Left lung (tissue), 4 donors: ENCODE measurements at regions not wholly inside any gene's neighbourhood (a gene's known extent, or its start where the extent isn't known, plus 50 kb on each side); places are given as distances from the start of the nearest gene placed in this dataset.
A peak's percentile ranks its signal among the peaks of the same experiment; 100 is the strongest.

ENCODE experiments used
- ATAC-seq: fragments of 200-7000 bp; cut with Tn5 transposase; one replicate; pipeline ENCODE4 v1.9.1; 2020; ENCODE audit warnings: moderate library complexity
- DNase-seq, 4 donors: peaks; one replicate each; pipeline ENCODE4 v3.0.0-alpha.2; 2013 to 2020
- H3K27ac ChIP-seq, 2 donors: fragments of 200-600 bp; sonication (generic) in 1 of 2; one replicate each; pipeline versions ENCODE4 v1.5.0 to v1.8.0; 2020 to 2021
- H3K27me3 ChIP-seq, 2 donors: fragments of 200-600 bp; sonication (generic) in 1 of 2; one replicate each; pipeline versions ENCODE4 v1.5.0 to v1.8.0; 2020 to 2021
- H3K36me3 ChIP-seq, 2 donors: fragments of 200-600 bp; sonication (generic) in 1 of 2; one replicate each; pipeline versions ENCODE4 v1.5.0 to v1.8.0; 2020 to 2021
- H3K4me1 ChIP-seq, 2 donors: fragments of 200-600 bp; one replicate each; pipeline ENCODE4 v1.8.0; 2021
- H3K4me3 ChIP-seq, 2 donors: fragments of 200-600 bp; sonication (generic) in 1 of 2; one replicate each; pipeline versions ENCODE4 v1.5.0 to v1.8.0; 2020 to 2021; ENCODE audit warnings: mild to moderate bottlenecking in 1 of 2
- H3K9me3 ChIP-seq, 2 donors: fragments of 200-600 bp; sonication (generic) in 1 of 2; one replicate each; pipeline versions ENCODE4 v1.5.0 to v1.8.0; 2020 to 2021
- intact Hi-C, 2 donors: fragments of 100-400 bp; cut with DNase I; formaldehyde crosslinking; loops; one replicate each; pipeline versions ENCODE4 v1.11.2 to v1.14.2; 2022
- TF ChIP-seq, protein P1 (sequence below), 2 donors: fragments of 200-600 bp; sonication (generic) in 1 of 2; IDR thresholded peaks; one replicate each; pipeline versions ENCODE4 v1.5.0 to v1.8.0; 2021; ENCODE audit warnings: antibody characterized with exemption in 2 of 2
- donor health status: DM: no; HTN: yes; CAD: no.
- donor health status: DM: no; HTN: no; CAD: no.

DNA sequence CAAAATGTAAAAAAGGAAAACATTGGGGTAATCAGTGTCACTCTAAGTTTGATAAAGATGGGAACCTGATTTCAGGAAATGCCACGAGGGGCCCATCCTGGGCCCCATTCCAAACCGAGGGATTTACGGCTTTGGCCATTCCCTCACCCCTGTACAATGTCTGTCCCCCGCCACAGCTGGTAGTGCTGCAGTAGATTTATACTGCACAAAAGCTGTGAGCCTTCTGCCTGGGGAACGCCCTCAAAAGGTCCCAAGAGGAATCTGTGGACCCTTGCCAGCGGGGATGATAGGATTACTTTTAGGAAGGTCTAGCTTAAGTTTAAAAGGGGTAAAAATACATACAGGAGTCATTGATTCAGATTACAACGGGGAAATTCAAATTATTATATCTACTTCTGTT lies 173.4 kb upstream of the SGCG start:
- peak in 1 of 4 donors; percentile 7 for DNase-seq
- Histone ChIP-seq H3K4me1 (no peaks in the 10 kb centered on the region), H3K36me3 (no peaks in the 10 kb centered on the region), H3K9me3 (peaks cover 0 to 6% of the 10 kb centered on the region in 2 donors), H3K27ac (no peak overlapping the region), H3K4me3 (no peak overlapping the region), H3K27me3 (no peaks in the 10 kb centered on the region)
- intact Hi-C loops: no loop called here
- TF ChIP-seq, protein P1, sequence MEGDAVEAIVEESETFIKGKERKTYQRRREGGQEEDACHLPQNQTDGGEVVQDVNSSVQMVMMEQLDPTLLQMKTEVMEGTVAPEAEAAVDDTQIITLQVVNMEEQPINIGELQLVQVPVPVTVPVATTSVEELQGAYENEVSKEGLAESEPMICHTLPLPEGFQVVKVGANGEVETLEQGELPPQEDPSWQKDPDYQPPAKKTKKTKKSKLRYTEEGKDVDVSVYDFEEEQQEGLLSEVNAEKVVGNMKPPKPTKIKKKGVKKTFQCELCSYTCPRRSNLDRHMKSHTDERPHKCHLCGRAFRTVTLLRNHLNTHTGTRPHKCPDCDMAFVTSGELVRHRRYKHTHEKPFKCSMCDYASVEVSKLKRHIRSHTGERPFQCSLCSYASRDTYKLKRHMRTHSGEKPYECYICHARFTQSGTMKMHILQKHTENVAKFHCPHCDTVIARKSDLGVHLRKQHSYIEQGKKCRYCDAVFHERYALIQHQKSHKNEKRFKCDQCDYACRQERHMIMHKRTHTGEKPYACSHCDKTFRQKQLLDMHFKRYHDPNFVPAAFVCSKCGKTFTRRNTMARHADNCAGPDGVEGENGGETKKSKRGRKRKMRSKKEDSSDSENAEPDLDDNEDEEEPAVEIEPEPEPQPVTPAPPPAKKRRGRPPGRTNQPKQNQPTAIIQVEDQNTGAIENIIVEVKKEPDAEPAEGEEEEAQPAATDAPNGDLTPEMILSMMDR (IDR thresholded peaks at IDR 0.05): no peak
- no peak for ATAC-seq

DNA sequence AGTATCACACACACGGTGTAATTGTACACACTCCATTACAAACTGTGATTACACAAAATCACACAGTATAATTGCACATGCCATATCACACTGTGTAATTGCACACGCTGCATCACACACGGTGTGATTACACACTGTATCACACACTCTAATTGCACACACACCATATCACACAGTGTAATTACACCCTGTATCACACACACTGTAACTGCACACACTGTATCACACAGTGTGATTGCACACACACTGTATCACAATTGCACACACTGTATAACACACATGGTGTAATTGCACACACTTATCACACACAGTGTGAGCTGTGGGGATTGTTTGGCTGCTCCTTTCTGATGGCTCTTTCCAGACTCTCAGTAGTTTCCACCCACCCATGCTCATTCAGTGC lies 162.6 kb upstream of the SGCG start:
- intact Hi-C loops: no loop called here
- TF ChIP-seq, protein P1 (IDR thresholded peaks at IDR 0.05): no peak
- ATAC-seq: no peak

DNA sequence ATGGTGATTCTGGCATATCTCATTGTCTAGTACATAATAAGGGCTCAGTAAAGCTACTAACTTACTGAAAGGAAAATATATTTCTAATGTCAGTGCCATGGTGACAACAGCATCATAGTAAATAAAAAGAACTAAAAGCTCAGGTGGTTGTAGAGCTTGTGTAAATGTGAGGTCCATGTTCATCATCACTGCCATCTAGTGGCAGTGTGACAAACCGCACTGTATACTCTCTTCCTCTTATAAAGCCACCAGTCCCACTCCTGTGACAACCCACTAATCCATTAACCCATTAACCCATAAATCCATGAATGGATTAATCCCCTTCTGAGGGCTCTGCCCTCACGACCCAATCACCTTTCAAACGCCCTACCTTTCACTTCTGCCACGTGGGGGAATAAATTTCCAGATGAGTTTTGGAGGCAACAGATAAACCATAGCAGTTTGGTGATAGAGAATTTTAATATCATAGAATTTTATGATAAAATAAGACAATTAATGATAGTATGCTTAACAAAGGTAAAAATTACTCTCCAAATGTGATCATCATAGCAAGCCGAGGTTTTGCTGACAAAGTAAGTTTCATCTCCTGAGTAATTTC lies 160.4 kb upstream of the SGCG start:
- Histone ChIP-seq H3K4me3 (no peak overlapping the region), H3K36me3 (no peaks in the 10 kb centered on the region), H3K9me3 (peaks cover 0 to 3% of the 10 kb centered on the region in 2 donors), H3K27ac (no peak overlapping the region), H3K27me3 (no peaks in the 10 kb centered on the region), H3K4me1 (no peaks in the 10 kb centered on the region)
- DNase-seq (peak in 1 of 4 donors; percentile 72), ATAC-seq (peak; percentile 94)
- TF ChIP-seq, protein P1 (IDR thresholded peaks at IDR 0.05): peak; percentile 77 to 82
- intact Hi-C loops: no loop called here

More for the DNA sequence above, 162.6 kb upstream of the SGCG start:
- no peak overlapping the region for H3K27ac ChIP-seq
- H3K4me3 ChIP-seq: no peak overlapping the region
- no peaks in the 10 kb centered on the region for H3K4me1 ChIP-seq
- DNase-seq: no peak
- H3K9me3 ChIP-seq: peaks cover 0 to 5% of the 10 kb centered on the region in 2 donors
- no peaks in the 10 kb centered on the region for H3K27me3 ChIP-seq
- no peaks in the 10 kb centered on the region for H3K36me3 ChIP-seq

DNA sequence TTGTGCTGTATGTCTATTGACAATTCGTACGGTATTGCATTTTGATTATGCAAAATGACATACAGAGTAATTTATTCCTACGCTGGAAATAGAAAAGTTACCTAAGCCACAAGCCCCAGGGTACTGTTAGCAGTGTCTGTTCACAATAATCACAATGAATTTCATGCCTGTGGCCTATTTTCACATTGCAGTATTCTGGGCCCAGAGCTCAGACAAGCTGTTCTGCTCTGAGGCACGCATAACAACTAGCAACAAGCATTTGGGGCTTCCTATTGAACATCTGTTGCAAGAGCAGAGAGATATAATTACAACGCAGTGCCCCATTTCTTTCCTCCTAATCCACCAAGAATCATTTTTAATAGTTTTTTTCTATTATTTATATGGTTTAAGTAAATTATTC lies 158.9 kb upstream of the SGCG start:
- no peaks in the 10 kb centered on the region for H3K9me3 ChIP-seq
- no peaks in the 10 kb centered on the region for H3K4me1 ChIP-seq
- H3K36me3 ChIP-seq: no peaks in the 10 kb centered on the region
- no peaks in the 10 kb centered on the region for H3K27me3 ChIP-seq
- DNase-seq (no peak), ATAC-seq (no peak)
- intact Hi-C loops: no loop called here
- TF ChIP-seq, protein P1 (IDR thresholded peaks at IDR 0.05): no peak
- no peak overlapping the region for H3K27ac ChIP-seq
- no peak overlapping the region for H3K4me3 ChIP-seq

DNA sequence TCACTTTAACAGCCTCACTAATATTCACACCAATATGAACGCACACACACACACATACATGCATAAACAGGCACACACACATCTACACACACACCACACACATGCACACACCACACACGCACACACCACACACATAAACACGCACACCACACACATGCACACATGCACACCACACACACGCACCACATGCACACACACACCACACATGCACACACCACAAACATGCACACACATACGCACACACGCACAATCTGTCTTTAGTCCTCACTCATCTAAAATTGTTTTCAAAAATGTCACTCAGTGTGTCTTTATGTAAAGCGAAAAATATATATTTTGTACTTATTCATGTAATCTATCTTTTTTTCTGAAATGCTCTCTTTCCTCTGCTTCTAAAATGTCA lies 158.1 kb upstream of the SGCG start:
- DNase-seq (no peak), ATAC-seq (no peak)
- no peaks in the 10 kb centered on the region for H3K4me1 ChIP-seq
- TF ChIP-seq, protein P1 (IDR thresholded peaks at IDR 0.05): no peak
- no peak overlapping the region for H3K4me3 ChIP-seq
- H3K27me3 ChIP-seq: no peaks in the 10 kb centered on the region
- no peaks in the 10 kb centered on the region for H3K9me3 ChIP-seq
- intact Hi-C loops: no loop called here
- no peak overlapping the region for H3K27ac ChIP-seq
- no peaks in the 10 kb centered on the region for H3K36me3 ChIP-seq
